Stimulated activated CD4-positive, alpha-beta T cell treated with anti-CD3 and anti-CD28 coated beads, TNF-alpha, amount 100 ng/mL, for 24 hours (primary cell): ENCODE measurements at regions not wholly inside any gene's neighbourhood (a gene's known extent, or its start where the extent isn't known, plus 50 kb on each side); places are given as distances from the start of the nearest gene placed in this dataset.
"Not testable (repeated sequence)": the region's sequence is repeated elsewhere in the genome, so short reads cannot be mapped to it uniquely, and the experiment has no call there.

ENCODE experiments used
- DNase-seq, 3 experiments: peaks; one replicate each; pipeline ENCODE4 v3.0.0-alpha.2; 2020; ENCODE audit warnings: low read depth in 3 of 3

DNA sequence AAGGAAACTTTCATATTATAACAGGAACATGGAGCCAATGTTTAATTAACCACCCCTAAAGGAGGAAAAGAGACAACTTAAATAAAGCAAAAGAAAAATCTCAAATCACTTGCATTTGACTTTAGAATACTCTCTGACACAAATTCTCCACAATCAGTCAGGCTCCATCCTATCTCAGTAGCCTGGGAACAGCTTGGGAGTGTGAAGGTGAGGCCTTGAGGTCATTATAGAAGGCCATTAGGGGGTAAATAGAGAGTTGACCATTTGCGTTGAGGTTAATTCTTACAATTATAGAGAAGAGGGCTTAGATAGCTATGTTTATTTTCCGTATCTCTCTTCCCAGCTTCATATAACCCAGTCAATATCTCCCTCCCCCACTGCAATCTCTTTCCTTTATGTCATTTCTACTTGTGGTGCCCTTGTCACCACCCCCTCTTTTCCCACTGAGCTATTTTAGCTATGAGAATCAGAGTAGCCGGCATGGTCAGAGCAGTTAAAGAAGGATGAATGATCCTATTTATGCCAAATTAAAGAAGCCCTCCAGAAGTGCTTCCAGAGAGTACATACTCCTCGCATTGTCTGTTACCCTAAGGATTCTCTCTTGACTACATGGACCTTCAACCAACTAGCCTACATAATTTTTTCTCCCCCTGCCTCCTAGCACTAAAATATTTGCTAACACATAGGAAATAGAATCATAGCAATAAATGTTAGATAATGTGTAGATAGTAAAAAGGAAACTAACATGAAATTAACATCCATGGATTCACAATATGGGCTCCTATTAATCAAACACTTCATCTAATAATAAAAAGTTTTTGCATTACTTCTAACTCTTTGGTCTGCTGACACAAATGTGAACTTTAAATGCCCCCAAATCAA lies 135.2 kb upstream of the KRR1 start:
- no peak for DNase-seq

DNA sequence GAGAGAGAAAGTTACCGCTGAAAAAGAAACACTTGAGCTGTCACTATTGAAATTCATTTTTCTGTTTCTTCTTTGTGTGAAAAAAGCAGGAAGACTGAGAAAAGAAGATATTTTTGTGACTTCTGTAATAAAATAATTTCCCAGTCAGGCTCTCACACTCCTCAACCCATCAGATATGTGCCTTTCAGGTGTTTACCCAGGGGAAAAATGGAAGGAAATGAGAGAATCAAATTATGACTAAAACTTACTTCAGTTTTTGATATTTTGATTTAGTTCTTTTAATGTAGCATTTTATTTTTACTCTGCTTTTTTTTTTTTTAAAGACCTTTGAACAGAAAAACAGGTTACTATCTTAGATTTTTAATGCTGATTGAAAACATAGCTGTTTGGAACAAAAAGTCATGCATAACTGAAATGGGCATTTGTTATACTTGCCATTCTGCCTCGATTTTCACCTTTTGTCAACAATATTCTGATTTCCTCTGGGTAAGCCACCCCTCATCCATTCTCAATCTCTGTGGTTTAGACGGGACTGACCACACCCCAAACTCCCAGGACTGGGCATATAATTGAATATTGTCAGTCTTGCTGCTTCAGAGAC lies 133.2 kb upstream of the KRR1 start:
- no peak for DNase-seq

- not testable (repeated sequence) for DNase-seq
Observed at GRCh38 chr12:75643119-75643518, 131.7 kb upstream of the KRR1 start.

DNA sequence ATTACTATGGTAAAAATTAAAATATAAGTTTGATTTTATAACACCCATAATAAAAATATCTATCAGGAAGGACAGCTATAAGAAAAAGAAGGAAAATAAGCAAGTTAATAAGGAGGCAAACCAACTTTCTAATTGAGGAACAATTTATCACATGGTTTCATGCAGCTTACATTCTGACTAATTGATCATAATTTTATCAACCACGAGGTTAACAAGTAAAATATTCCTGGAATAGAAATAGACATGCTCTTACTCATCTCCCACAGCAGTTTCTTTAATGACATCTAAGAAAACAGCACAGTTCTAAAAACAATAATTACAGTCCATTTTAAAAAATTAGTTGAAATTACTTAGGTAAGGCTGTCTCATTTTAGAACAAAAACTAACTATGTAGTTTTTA lies 130.8 kb upstream of the KRR1 start:
- no peak for DNase-seq

- DNase-seq: peak; percentile 7 to 38 (median 27)
Observed at GRCh38 chr12:75641031-75641780, 129.8 kb upstream of the KRR1 start.

DNA sequence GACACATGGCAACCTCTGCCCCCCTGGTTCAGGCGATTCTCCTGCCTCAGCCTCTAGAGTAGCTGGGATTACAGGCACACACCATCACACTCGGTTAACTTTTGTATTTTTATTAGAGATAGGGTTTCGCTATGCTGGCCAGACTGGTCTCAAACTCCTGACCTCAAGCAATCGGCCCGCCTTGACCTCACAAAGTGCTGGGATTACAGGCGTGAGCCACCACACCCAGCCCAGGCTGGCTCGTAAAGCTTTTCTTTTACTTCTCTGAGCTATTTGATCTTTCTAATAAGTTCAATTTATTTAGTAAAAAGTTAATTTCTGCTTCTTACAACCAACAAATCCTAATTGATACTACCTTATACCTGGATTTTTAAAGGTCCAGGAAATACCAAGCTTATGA lies 127.4 kb upstream of the KRR1 start:
- DNase-seq: no peak

DNA sequence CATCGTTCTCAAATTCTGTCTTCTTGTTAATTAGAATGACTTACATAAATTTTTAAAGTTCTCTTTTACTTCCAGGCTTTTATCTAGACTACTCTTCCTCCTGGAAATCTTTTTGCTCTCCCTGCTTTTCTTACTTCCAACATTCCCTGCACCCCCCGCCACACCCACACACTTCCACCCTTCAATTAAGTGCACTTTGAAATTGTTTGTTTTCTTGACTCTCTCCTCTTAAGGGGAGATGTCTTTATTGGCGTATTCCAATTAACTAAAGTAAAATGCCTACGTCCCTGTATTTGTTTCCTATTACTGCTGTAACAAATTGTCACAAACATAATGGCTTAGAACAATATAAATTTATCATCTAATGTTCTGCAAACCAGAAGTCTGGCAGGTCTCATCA lies 125.2 kb upstream of the KRR1 start:
- no peak for DNase-seq

GRCh38 chr12:75635606-75636444 lies 124.4 kb upstream of the KRR1 start:
- DNase-seq: peak in 1 of 3 experiments; percentile 7

DNA sequence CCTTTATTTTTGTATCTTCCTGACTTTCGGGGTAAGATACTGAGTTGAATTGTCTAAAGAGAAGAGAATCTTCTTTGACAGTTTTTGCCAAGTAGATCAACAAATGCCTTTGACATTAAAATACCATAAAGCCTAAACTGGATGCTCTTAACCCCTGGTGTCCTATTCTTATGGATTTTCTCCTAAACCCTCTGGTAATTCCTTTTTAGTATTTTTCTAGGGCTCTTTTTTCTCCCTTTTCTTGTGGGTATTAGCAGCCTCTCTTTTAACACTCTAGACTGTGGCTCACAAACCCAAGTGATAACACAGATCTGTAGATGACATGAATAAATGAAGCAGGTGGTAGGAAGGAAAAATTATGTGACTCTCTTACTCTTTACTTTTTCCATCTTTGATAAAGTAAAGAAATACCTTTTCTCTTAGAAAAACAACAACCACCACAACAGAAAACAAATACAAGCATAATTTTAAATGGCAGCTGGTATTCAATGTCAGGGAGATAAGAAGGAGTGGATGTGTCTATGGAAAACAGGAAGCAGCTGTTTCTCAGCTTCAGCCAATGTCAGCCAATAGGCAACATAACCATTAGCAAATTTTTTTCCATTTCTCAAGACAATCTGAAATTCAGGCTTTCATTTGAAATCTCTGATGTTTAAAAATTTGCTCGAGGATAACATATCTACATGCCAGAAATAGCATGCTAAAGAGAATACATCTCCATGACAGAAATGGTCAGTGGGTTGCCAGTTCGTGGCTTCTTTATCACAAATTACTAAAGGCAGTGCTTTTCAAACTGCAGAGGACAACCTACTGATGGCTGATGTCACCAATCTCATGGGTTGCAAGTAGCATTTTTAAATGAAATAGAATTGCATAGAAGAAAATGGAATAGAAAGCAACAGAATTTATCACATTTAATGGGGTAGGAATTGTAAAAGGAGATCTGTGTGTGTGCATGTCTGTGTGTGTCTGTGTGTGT lies 123.1 kb upstream of the KRR1 start:
- DNase-seq: no peak

GRCh38 chr12:75633789-75634188 lies 122.4 kb upstream of the KRR1 start:
- no peak for DNase-seq

- DNase-seq: no peak
Observed at GRCh38 chr12:75632442-75632841, 121.0 kb upstream of the KRR1 start.

GRCh38 chr12:75631831-75632230 lies 120.4 kb upstream of the KRR1 start:
- no peak for DNase-seq

DNA sequence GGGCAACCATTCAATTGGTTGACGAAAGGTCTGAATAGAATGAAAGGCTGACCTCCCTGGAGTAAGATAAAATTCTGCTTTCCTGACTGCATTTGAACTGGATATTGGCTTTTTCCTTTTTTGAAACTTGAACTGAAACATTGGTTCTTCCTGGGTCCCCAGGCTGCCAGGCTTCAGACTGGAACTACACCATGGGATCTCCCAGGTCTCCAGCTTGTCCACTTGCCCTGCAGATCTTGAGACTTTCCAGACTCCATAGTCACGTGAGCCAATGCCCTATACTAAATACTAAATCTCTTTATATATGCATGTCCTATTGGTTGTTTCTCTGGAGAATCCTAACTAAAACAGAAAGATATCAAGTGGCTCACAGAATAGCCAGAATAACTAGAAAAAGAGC lies 118.7 kb upstream of the KRR1 start:
- DNase-seq: no peak

DNA sequence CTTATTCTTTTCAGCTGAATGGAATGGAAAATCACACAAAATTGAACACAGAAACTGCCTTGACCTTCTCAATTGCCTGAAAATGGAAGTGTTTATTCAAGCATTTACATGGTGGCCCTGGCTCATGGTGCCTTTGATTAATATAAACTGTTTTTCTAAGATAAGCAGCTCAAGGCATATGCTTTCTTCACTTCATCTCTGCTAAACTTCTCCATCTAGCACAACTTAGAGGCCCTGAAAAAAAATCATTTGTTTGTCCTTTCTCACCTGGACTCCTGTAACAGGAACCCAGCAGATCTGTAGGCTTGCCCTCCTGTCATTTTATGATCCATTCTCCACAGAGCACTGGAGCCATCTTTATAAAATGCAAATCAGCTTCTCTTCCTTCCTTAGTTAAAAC lies 117.5 kb upstream of the KRR1 start:
- no peak for DNase-seq

DNA sequence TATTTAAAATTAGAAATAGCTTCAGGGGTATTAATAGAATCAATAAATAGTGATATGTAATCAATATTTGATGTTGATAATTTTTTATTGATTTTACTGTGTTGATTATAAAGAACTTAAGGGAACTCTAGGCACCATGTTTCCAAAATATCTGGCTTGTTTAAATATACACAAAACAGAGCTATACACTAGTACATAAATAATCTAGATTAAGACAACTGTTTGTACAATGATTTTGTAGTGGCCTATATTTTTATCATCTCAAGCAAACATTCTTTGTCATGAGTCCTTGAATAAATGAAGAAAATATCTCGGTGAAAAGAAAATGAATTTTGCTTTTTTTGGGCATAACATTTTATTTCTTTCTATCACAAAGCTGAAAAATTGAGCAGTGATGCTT lies 117.1 kb upstream of the KRR1 start:
- DNase-seq: no peak

DNA sequence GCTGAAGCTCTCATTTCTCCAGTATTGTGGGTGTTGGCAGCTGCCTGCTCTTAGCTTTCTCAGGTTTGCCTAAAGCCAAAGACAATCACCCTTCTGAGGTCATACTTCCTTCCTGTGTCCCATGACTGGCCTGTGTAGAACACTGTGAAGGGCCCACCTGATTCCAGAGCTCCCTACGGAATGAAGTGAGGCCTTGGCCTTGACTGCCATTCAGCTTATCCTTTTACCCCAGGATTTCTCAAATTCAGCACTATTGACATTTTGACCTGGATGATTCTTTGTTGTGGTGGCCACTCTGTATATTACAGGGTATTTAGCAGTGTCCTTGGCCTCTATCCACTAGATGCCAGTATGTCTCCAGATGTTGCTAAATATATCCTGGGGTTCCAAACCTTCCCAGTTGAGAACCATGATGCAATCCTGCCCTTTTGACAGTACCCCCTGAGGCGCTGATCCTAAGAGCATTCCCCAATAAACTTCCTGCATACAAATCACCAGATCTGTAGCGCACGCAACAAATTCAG lies 112.3 kb upstream of the KRR1 start:
- DNase-seq: no peak

- DNase-seq: no peak
Observed at GRCh38 chr12:75622492-75622891, 111.1 kb upstream of the KRR1 start.

- DNase-seq: not testable (repeated sequence)
Observed at GRCh38 chr12:75614396-75614795, 103.0 kb upstream of the KRR1 start.

- DNase-seq: no peak
Observed at GRCh38 chr12:75613981-75614380, 102.6 kb upstream of the KRR1 start.

- no peak for DNase-seq
Observed at GRCh38 chr12:75611041-75611440, 99.6 kb upstream of the KRR1 start.
